ENCODE measurements at regions not wholly inside any gene's neighbourhood (a gene's known extent, or its start where the extent isn't known, plus 50 kb on each side); places are given as distances from the start of the nearest gene placed in this dataset.
"Not testable (repeated sequence)": the region's sequence is repeated elsewhere in the genome, so short reads cannot be mapped to it uniquely, and the experiment has no call there.

DNA sequence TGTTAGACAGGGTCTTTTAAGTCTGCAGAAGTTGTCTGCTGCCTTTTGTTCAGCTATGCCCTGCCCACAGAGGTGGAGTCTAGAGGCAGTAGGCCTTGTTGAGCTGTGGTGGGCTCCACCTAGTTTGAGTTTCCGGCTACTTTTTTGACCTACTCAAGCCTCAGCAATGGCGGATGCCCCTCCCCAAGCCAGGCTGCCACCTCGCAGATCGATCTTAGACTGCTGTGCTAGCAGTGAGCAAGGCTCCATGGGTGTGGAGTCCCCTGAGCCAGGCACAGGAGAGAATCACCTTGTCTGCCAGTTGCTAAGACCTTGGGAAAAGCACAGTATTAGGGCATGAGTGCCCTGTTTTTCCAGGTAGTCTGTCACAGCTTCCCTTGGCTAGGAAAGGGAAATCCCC, 664.6 kb upstream of the DPPA4 start:
- not testable (repeated sequence) for DNase-seq (ENCODE audit: low spot score)

DNA sequence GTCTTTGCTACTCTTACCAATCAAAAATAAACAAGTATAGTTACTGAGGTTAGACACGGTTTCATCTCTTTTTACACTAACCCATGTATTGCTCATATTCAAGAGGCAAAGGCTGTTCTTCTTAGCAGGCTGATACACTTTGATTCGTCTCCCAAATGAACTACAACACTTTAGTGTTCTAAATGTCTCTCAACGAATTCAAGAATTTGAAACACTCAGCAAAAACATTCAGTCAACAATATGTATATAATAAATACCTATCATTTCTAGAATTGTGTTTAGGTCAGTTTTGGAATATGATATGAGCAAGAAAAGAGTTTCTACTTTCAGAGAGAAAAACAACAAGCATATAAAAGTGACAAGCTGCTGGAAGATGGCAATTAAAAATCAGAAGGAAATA, 669.6 kb upstream of the DPPA4 start:
- DNase-seq (ENCODE audit: low spot score), result no peak

DNA sequence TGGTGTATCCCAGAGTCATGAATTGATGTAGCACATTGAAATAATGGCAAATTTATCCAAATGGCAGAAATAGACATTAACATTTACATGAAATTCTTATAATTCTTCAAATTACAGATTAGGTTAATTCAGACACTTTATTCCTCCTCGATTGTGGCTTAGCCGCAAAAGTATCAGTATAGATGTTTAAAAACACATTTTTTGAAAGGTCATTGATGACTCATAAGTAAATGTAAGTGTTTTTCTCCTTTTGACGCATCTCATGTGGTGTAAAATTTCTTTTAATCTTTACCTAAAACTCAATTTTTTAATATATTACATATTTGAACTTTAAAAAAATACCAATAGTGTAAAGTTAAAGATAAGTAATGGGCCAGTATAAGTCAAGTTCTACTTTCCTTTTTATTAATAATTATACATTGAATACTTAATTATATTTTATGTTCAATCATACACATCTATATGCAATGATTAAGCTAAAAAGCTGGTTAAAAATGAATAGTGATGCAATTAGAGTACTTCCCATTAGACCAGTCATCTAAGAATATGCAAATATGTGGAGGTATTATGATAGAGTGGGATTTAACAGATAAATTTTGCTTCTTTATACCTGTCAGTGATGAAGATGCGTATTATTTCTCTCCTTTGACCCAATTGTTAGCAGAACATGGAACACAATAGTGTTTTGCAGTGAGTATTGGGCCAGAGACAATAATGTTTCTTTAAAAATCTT, 678.1 kb upstream of the DPPA4 start:
- DNase-seq (ENCODE audit: low spot score), result no peak

DNA sequence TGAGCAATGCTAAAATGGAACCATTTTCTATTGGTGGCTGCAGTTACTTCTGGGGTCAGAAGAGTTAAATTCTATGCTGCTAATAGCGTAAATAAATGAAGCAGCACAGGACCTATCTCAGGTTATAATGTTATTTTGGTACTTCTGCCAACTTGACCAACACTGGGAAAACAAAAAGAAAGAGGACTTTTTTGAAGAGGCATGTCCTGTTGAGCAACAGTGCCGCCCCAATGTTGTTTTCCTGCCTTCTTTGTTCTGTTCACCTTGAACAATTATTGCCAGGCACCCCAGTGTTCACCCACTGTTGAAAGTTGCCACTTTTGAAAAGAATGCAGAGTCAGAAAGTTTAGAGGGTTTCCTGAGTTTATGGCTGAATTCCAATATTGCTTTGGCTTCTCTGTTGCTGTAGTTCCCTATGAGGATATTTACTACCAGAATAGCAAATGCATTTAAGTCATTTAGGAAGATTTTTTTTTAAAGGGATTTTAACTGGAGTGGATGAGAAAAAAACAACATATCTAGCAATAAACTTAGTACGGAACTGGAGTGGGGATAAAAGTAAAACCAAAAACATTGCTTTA, 679.0 kb upstream of the DPPA4 start:
- no peak for DNase-seq (ENCODE audit: low spot score)

DNA sequence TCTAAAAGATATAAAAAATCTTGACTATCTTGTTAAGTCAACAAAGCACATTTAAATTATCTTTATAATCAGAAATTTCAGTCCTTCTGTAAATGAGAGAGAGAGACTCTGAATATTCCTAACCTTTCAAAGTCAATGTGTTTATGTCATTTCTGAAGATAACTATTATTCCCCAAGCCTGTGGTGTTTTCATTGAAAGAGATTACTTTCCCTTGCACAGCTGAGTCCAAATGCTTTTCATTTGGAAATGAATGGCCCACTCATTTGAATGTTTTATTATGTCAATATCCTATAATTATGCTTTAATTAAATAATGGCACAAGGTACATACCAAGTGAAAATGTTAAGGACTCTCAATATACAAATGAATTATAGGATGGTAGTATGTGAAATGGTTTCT, 680.0 kb upstream of the DPPA4 start:
- DNase-seq (ENCODE audit: low spot score), result no peak

DNA sequence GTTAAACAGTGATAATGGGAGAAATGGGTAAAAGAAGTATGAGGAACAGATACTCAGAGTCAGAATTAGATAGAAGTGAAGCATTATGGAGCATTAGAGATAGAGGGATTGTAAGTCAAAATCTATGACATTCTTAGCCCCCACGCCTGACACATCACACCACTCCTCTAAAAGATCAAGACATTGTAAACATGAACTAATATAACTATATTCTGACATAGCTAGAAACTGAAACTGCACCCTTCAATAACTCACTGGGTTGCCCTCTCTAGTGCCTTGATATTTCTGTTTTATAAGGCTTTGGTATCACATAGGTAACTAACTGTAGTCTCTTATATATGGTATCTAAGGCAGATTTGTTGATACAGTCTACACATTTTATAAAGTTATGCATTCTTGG, 684.3 kb upstream of the DPPA4 start:
- DNase-seq (ENCODE audit: low spot score), result no peak

DNA sequence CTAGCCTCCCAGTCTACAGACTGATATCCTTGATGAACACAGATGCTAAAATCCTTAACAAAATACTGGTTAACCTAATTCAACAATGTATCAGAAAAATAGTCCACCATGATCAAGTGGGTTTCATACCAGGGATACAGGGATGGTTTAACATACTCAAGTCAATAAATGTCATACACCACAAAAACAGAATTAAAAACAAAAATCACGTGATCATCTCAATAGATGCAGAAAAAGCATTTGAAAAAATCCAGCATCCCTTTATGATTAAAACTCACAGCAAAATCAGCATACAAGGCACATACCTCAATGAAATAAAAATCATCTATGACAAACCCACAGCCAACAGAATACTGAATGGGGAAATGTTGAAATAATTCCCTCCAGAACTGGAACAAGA, 685.7 kb upstream of the DPPA4 start:
- not testable (repeated sequence) for DNase-seq (ENCODE audit: low spot score)

DNA sequence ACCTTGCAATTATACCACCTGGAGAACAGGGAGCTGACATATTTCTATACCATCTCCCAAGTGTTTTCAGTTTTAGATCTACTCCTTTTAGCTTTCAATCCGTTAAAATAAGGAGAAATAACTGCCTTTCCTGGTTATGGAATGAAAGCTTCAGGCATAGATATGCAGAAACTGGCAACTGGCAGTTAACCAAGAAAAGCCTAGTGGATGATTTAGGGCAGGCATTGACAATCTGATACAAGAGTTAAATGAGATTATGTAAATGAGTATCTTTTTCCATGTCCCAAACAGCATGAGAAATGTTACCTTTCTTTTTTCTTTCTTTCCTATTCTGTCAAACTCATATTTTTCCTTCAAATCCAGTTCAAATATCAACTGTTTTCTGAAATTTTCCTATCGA, 689.1 kb upstream of the DPPA4 start:
- DNase-seq (ENCODE audit: low spot score), result no peak

DNA sequence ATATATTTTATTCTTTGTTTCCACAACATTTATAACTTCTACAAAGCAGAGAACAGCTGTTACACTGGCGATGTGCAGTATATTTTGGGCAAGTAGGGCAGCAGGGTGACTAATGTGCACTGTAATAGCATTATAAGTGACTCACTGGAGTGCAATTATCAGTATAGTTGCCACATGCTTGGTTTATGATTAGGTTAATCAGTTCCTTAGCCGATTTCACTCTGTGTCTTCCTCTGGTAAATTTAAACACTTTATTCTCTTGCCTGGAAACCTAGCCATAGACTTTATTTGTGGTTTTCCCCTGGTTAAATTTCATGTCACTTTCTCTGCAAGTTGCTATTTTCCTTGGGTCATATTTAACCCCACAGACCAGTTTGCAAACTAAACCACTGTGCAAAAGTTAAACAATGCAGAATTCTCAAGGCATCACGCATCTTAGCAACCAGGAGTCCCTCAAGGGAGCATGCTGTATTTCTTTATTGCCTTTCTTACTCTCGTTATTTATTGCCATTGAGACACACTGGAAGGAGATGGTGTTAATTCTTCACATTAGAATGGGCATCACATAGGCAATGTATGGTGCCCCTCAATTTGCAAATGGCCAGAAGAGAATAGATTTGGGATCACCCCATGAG, 690.2 kb upstream of the DPPA4 start:
- no peak for DNase-seq (ENCODE audit: low spot score)

DNA sequence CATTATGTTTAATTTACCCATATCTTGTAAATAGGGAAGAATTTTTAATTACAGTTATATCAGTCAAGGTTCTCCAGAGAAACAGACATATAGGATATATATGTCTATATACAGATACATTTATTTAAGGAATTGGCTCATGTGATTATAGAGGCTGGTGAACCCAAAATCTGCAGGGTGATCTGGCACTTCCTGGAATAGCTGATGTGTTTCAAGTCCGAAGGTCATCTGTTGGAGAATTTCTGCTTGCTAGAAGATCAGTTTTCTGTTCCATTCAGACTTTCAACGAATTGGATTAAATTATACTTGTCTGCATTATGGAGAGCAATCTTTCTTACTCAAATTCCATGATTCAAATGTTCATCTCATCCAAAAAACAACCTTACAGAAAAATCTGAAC, 694.6 kb upstream of the DPPA4 start:
- DNase-seq (ENCODE audit: low spot score), result no peak

DNA sequence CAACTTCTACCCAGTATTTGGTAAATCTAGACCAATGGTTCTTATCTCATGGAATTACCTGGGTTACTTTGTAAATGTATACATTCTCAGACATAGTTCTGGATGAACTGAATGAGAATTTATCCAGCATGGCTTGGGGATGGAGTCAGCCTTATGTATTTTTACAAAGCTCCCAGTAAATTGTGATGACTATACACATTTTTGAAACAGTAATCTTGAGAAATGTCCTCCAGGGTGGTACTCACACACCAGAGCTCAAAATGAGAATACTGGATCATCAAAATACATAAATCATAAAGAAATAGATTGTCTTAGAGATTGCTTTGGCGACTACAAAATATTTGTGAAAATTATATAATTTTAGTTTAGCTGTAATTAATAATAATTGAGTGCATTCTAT, 722.1 kb upstream of the DPPA4 start:
- DNase-seq (ENCODE audit: low spot score), result no peak

DNA sequence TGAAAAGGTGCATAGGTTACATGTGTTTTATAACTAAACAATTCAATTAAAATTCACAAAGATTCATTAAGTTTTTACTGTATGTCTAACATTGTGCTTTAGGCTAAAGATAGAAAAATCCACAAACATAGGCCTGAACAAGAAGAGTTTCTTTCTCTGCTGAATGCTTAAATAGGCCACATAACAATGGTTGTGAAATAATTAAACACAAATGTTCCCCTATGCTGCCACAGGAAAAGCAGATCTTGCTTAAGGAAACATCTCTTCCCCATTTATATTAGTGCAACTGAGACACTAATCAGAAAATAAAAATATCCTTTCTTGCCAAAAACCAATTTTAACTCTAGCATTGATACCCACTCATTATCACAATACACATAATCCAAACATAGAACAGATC, 725.4 kb upstream of the DPPA4 start:
- DNase-seq (ENCODE audit: low spot score), result no peak

DNA sequence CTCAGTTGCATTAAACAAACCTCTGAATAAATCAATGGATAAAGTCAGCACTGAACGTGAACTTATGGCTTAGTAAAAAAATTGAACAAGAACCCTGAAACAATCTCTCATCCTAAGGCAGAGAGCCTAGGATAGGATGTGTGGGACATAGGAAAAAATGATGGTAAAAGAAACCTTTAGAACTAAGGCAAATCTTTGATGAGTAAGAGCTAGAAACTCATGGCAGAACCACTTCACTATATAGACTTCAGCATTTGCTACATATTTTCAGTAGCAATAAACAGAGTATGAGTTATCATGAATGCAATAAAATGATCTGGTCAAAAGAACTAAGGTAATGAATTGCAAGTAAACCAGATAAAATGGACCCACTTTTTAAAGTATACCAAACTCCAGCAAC, 725.8 kb upstream of the DPPA4 start:
- DNase-seq (ENCODE audit: low spot score), result no peak

DNA sequence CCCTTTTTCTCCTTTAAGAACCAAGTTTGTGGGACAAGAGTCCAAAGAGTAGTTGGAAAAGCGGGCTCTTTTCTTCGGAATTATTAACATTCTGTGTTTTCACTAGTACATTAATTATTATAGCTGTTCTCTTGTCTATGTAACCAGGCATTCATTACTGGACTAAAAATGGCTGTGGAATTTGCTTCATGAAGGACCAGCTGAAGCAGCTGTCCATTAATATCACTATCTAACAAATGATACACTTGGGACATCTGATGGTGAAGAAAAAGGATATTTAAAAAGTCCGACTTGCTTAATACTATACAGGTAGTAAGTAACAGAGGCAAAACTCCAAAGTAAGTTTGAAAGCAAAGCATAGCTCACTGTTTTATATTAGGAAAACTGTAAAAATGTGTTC, 728.9 kb upstream of the DPPA4 start:
- DNase-seq (ENCODE audit: low spot score), result no peak

DNA sequence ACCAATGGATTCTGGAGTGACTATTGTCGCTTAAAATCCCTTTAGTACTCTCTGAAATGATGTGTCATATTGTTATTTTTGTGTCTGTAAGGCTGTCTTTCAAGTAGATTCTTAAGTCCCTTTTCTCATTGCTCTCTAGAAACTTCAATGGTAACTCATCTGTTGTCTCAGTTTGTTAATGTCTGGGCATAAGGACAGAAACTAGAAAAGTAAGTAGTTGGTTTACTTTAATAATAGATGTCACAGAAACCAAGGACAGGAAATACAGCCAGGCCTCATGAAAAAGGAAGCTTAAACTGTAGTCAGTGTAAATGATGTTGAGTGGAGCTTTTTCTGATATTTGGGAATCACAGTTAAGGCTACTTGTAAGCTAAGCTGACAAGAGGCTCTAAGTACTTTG, 730.2 kb upstream of the DPPA4 start:
- DNase-seq (ENCODE audit: low spot score), result no peak

DNA sequence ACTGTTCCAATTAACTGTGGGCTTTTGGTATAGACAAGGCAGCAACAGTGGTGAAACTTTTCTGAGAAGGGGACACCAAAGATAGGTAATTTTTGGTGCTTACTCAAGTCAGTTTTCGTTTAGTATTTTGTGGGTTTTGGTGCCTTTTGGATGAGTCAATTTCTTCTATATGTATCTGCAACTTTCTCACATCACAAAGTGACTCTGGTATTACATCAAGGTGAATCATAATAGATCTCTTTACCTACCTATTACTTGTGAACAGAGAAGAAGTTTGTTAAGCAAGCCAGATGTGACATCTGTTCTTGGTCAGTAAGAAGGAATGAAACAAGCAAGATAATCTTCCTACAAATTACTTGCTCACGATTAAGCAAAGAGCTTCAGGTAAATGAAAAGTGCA, 732.4 kb upstream of the DPPA4 start:
- no peak for DNase-seq (ENCODE audit: low spot score)

DNA sequence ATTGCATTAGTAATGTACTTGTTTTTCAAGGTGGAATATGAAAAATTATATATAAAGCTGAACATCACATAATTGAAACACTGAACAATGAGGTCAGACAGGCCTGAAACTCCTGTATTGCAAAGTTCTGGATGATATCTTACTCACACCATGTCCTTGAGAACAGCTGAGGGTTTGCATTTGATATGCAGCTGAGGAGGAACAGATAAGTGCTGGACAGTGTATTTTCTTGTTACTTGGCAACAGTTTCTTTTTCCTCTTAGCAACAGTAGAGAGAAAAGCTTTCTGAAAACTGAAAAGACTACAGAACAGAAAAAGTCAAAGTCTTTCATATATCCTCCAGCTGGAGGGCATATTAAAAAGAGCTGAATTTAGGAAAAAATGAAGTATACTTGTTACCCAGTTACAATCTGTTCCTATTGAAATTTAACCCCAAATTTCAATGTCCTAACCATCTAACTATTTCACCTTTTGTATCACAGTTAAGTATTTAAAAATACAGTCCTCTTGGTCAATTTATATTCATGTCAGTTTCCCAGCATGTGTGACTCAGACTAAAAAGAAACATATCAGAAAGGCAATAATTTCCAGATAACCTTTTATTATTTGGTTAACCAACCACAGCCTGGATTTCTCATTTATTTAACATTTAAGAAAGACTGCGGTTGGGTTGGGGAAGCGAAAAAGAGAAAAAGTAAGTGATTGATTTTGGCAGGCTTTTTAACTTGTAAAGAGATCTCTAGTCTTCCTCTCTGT, 733.0 kb upstream of the DPPA4 start:
- no peak for DNase-seq (ENCODE audit: low spot score)

DNA sequence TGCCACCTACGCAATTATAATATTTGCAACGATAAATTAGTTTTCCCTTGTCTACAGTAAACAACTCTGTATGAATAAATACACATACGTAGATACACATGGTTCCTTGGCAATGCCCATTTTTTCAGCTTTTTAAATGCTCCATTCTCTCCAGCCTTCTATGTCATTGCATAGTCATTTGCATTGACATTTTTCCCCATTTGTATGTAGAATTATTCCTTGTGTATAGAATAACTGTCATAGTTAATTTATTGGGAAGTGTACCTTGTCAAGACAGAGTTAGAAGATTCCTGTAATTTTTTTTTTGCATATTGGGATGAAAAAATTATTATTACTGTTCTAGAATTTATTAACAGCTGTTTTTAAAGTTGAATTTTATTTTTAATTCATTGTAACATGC, 736.7 kb upstream of the DPPA4 start:
- no peak for DNase-seq (ENCODE audit: low spot score)

DNA sequence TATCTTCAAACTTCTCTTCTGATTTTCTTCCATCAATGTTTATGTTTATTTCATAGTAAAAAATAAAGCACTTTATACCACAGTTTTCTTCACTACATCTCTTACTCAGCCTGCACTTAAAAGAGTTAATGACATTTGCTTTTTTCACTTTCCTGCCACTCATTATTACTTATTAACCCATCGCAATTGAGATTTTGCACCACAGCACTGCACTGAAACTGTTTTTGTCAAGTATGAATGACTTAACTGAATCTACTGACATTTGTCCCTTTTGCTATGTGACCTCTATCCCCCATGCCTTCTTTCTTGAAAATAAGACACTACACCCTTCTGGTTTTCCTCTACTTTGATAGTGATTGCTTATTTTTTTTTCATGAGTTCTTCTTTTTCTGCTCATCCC, 739.7 kb upstream of the DPPA4 start:
- DNase-seq (ENCODE audit: low spot score), result no peak

DNA sequence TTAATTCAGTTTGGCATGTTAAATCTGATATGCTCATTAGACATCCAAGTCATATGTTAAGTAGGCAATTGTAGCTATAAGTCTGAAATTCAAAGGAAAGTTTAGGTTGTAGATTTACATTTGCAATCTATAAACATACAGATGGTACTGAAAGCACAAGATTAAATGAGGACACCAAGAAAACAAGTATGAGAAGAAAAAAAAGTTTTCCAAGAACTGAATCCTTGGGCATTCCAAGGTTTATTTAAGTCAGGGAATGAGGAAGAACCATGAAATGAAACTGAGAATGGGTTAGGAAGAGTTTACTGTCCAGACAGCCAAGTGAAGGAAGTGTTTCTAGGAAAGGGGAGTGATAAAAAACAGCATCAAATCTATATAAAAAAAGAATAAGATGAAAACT, 756.1 kb upstream of the DPPA4 start:
- DNase-seq (ENCODE audit: low spot score), result no peak

DNA sequence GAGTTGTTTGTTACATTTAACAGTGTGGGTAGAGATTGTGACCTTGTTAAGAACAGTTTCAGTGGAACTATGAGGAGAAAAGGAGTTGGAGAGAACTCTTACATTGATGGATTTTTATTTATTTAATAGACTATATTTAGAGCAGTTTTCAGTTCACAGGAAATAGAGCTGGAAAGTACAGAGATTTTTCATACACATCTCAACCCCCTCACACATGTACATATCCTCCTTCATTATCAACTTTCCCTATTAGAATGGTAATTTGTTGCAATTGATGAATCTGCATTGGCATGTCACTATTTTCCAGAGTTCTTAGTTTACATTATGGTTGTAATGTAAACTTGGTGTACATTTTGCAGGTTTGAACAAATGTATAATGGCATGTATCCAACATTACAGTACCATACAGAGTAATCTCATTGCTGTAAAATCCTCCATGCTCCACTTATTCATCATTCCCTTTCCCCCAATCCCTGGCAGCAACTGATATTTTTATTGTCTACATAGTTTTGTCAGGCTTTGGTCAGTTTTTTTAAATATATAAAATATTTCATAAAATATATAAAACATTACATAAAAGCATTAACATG, 756.6 kb upstream of the DPPA4 start:
- no peak for DNase-seq (ENCODE audit: low spot score)

DNA sequence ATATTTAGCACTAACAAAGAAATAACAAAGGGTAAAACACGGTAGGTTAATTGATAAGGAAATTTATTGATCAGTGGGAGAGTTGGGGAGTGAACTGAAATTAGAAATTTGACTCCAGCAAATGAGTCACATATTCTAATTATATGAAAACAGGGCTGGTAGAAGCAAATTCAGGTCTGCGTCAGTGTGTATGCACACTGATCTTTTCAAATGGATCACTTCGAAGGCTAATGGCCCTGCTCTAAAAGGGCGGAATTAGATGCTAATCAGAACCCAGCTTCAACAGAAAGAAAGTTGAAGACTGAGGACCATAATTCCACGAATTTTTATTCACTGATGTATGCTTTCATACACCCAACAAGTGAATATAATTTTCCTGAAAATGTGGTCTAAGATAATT, 762.4 kb upstream of the DPPA4 start:
- no peak for DNase-seq (ENCODE audit: low spot score)

DNA sequence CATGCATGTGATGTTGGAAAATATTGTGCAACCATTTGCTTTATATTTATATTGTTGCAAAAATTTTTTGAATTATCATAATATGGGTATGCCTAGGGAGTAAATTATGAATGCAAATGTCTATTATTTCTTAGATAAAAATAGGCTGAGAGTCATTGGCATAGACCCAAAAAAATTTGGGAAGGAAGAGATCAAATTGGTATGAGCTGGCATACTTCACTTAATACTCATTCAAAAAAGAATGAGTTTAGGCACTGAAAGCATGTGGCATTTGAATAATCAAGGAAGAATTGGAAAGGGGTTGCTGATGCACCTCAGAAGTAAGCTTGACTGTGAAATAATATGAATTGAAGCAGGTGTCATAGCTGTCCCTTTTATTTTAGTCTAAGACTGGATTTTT, 764.0 kb upstream of the DPPA4 start:
- DNase-seq (ENCODE audit: low spot score), result no peak
